Neural cell (in vitro differentiated cells): ENCODE measurements at regions not wholly inside any gene's neighbourhood (a gene's known extent, or its start where the extent isn't known, plus 50 kb on each side); places are given as distances from the start of the nearest gene placed in this dataset.

Experiments used
- CTCF ChIP-seq: fragments of 450-650 bp; IDR thresholded peaks from 2 replicates; pipeline ENCODE4 v1.5.1; 2014; ENCODE audit warnings: antibody characterized with exemption, mild to moderate bottlenecking, moderate library complexity; ENCODE audit not compliant: poor library complexity, severe bottlenecking
- POLR2AphosphoS5 ChIP-seq: IDR thresholded peaks from 2 replicates; pipeline ENCODE4 v1.6.1; 2012
- REST ChIP-seq: IDR thresholded peaks from 2 replicates; pipeline ENCODE4 v1.6.1; 2012; ENCODE audit warnings: borderline replicate concordance
- SMC3 ChIP-seq: fragments of 450-650 bp; conservative IDR thresholded peaks from 2 replicates; pipeline ENCODE4 v1.6.1; 2014; ENCODE audit warnings: antibody characterized with exemption, mild to moderate bottlenecking, moderate library complexity; ENCODE audit not compliant: poor library complexity
- TAF1 ChIP-seq: IDR thresholded peaks from 2 replicates; pipeline ENCODE4 v1.6.1; 2012; ENCODE audit warnings: low read depth

- TF ChIP-seq REST (no peak), SMC3 (no peak), POLR2AphosphoS5 (no peak), CTCF (no peak), TAF1 (no peak)
These were observed 212.4 kb downstream of the PCDH7 start for GRCh38 chr4:30932581-30932980.
